Hepatocyte (in vitro differentiated cells): ENCODE measurements at regions not wholly inside any gene's neighbourhood (a gene's known extent, or its start where the extent isn't known, plus 50 kb on each side); places are given as distances from the start of the nearest gene placed in this dataset.

ENCODE experiments used
- DNase-seq: peaks from one replicate; pipeline ENCODE4 v3.0.0-alpha.2; 2016; ENCODE audit warnings: low spot score
- H2AFZ ChIP-seq: fragments of 200-600 bp; sonication (generic); 2 replicates; pipeline ENCODE4 v1.6.0; 2016; ENCODE audit warnings: antibody characterized with exemption, mild to moderate bottlenecking
- H3K27ac ChIP-seq: fragments of 200-600 bp; sonication (generic); 2 replicates; pipeline ENCODE4 v1.5.1; 2016; ENCODE audit warnings: mild to moderate bottlenecking
- H3K27me3 ChIP-seq: fragments of 200-600 bp; sonication (generic); 2 replicates; pipeline ENCODE4 v1.6.1; 2016
- H3K36me3 ChIP-seq: fragments of 200-600 bp; sonication (generic); replicated peaks from 2 replicates; pipeline ENCODE4 v1.5.1; 2016; ENCODE audit warnings: low read depth; ENCODE audit not compliant: insufficient read depth
- H3K4me1 ChIP-seq: fragments of 200-600 bp; sonication (generic); 2 replicates; pipeline ENCODE4 v1.5.1; 2016; ENCODE audit warnings: mild to moderate bottlenecking, moderate library complexity; ENCODE audit not compliant: insufficient read depth
- H3K4me2 ChIP-seq: fragments of 200-600 bp; sonication (generic); 2 replicates; pipeline ENCODE4 v1.6.0; 2016
- H3K4me3 ChIP-seq: fragments of 200-600 bp; sonication (generic); 2 replicates; pipeline ENCODE4 v1.5.1; 2016; ENCODE audit warnings: mild to moderate bottlenecking
- H3K79me2 ChIP-seq: fragments of 200-600 bp; sonication (generic); 2 replicates; pipeline ENCODE4 v1.6.0; 2017; ENCODE audit warnings: mild to moderate bottlenecking
- H3K9me2 ChIP-seq: fragments of 200-600 bp; sonication (generic); replicated peaks from 2 replicates; pipeline ENCODE4 v1.6.0; 2017; ENCODE audit warnings: mild to moderate bottlenecking; ENCODE audit not compliant: insufficient read depth
- H3K9me3 ChIP-seq: fragments of 200-600 bp; sonication (generic); 2 replicates; pipeline ENCODE4 v1.5.1; 2016; ENCODE audit warnings: low read depth, mild to moderate bottlenecking
- H4K20me1 ChIP-seq: fragments of 200-600 bp; sonication (generic); 2 replicates; pipeline ENCODE4 v1.6.0; 2016; ENCODE audit warnings: mild to moderate bottlenecking; ENCODE audit not compliant: insufficient read depth, poor library complexity, severe bottlenecking
- EZH2 ChIP-seq: fragments of 200-600 bp; sonication (generic); IDR thresholded peaks from 2 replicates; pipeline ENCODE4 v1.6.1; 2016; ENCODE audit warnings: antibody characterized with exemption, mild to moderate bottlenecking, borderline replicate concordance
- EZH2phosphoT487 ChIP-seq: fragments of 200-600 bp; sonication (generic); IDR thresholded peaks from one replicate; pipeline ENCODE4 v1.6.1; 2018; ENCODE audit warnings: antibody characterized with exemption, mild to moderate bottlenecking, low read depth, moderate library complexity; ENCODE audit not compliant: unreplicated experiment, severe bottlenecking
- WGBS: methylation state at CpG from one replicate; pipeline ENCODE4 v1.1.6; 2016; ENCODE audit warnings: low lambda C conversion rate; ENCODE audit errors: missing lambda C conversion rate; 5-methylcytosine and 5-hydroxymethylcytosine counted together
- TF ChIP-seq, protein P1 (sequence below): fragments of 200-600 bp; sonication (generic); IDR thresholded peaks from 2 replicates; pipeline ENCODE4 v1.5.1; 2016; ENCODE audit warnings: antibody characterized with exemption, mild to moderate bottlenecking; ENCODE audit not compliant: poor library complexity

DNA sequence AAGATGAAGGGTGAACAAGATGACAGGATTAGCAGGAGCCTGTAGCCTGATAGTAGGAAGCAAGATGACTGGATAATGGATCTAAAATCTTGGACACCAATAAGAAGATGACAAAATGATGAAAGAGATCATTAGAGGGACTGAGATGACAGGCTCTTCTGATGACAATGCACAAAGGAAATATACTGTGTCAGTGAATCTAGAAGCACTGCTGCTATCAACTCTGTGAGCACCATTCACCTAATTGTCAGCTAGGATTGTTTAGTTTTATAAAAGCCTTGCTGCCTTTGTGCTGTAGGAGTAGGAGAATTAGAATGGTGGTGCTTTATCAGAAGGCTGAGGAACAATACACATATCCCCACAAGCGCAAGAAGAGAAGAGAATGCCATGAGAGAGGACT lies 1127.8 kb downstream of the DTWD2 start:
- Histone ChIP-seq H2AFZ (no peak overlapping the region), H3K27me3 (no peaks in the 10 kb centered on the region), H3K9me3 (no peaks in the 10 kb centered on the region), H3K36me3 (no peaks in the 10 kb centered on the region), H3K4me2 (no peak overlapping the region), H3K9me2 (no peaks in the 10 kb centered on the region), H3K4me3 (no peak overlapping the region), H4K20me1 (no peaks in the 10 kb centered on the region), H3K27ac (no peak overlapping the region), H3K4me1 (no peaks in the 10 kb centered on the region), H3K79me2 (no peaks in the 10 kb centered on the region)
- no peak for DNase-seq
- 84% methylated on average over 1 of the region's 1 CpG for WGBS
- TF ChIP-seq EZH2 (no peak), EZH2phosphoT487 (no peak)
- TF ChIP-seq, protein P1, sequence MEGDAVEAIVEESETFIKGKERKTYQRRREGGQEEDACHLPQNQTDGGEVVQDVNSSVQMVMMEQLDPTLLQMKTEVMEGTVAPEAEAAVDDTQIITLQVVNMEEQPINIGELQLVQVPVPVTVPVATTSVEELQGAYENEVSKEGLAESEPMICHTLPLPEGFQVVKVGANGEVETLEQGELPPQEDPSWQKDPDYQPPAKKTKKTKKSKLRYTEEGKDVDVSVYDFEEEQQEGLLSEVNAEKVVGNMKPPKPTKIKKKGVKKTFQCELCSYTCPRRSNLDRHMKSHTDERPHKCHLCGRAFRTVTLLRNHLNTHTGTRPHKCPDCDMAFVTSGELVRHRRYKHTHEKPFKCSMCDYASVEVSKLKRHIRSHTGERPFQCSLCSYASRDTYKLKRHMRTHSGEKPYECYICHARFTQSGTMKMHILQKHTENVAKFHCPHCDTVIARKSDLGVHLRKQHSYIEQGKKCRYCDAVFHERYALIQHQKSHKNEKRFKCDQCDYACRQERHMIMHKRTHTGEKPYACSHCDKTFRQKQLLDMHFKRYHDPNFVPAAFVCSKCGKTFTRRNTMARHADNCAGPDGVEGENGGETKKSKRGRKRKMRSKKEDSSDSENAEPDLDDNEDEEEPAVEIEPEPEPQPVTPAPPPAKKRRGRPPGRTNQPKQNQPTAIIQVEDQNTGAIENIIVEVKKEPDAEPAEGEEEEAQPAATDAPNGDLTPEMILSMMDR, result no peak

DNA sequence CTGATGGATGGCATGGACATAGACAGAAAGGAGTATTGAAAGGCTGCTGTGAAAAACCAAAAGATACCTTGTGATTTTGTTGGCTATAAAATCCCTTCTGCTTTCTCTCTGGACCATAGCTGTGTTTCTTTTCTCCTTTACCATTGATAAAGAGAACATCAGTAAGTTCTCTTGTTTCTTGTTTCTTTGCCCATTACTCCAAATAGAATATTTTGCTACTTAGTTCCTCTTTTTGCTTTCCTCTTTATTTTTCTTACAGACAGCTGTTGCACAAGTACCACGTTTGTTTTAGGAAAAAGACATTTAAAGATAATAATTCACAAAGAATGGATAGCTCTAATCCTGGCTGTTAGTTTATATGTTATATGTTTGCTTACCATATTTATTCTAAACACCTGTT lies 1129.2 kb downstream of the DTWD2 start:
- no peaks in the 10 kb centered on the region for H3K79me2 ChIP-seq
- WGBS, result 71% methylated on average over 1 of the region's 1 CpG

DNA sequence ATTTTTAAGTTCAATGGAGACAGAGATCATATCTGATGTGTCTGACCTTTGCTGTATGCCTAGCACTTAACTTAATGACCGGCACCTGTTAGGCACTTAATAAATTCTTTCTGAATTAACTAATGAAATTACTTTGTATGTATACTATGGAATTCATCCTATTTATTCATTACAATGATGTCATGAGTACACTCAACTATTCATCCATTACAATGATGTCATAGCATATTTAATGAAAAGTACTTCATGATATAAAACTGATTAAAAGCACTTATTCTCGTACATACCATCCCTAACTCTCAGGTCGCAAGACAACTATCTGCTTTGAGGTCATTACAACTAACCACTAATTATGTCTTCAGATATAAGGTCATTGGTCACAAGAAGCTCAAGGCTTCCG lies 1131.6 kb downstream of the DTWD2 start:
- no peak overlapping the region for H3K4me2 ChIP-seq
- no peak for DNase-seq
- H3K9me3 ChIP-seq, result no peaks in the 10 kb centered on the region
- no peaks in the 10 kb centered on the region for H3K79me2 ChIP-seq
- H3K4me3 ChIP-seq, result no peak overlapping the region
- no peaks in the 10 kb centered on the region for H3K9me2 ChIP-seq
- TF ChIP-seq EZH2phosphoT487, result no peak
- H4K20me1 ChIP-seq, result no peaks in the 10 kb centered on the region
- no peak overlapping the region for H2AFZ ChIP-seq
- H3K27ac ChIP-seq, result no peak overlapping the region
- no peaks in the 10 kb centered on the region for H3K27me3 ChIP-seq
- H3K36me3 ChIP-seq, result no peaks in the 10 kb centered on the region
- 80% methylated on average over 4 of the region's 4 CpGs for WGBS
- H3K4me1 ChIP-seq, result no peaks in the 10 kb centered on the region

More for the DNA sequence above, 1129.2 kb downstream of the DTWD2 start:
- H3K27ac ChIP-seq, result no peak overlapping the region
- no peaks in the 10 kb centered on the region for H3K36me3 ChIP-seq
- no peaks in the 10 kb centered on the region for H4K20me1 ChIP-seq
- H3K9me2 ChIP-seq, result no peaks in the 10 kb centered on the region
- no peak for TF ChIP-seq EZH2phosphoT487
- TF ChIP-seq EZH2, result no peak
- TF ChIP-seq, protein P1, result no peak
- H3K9me3 ChIP-seq, result no peaks in the 10 kb centered on the region
- no peak overlapping the region for H3K4me3 ChIP-seq
- no peak overlapping the region for H3K4me2 ChIP-seq
- no peaks in the 10 kb centered on the region for H3K4me1 ChIP-seq
- no peaks in the 10 kb centered on the region for H3K27me3 ChIP-seq
- DNase-seq, result no peak
- no peak overlapping the region for H2AFZ ChIP-seq

DNA sequence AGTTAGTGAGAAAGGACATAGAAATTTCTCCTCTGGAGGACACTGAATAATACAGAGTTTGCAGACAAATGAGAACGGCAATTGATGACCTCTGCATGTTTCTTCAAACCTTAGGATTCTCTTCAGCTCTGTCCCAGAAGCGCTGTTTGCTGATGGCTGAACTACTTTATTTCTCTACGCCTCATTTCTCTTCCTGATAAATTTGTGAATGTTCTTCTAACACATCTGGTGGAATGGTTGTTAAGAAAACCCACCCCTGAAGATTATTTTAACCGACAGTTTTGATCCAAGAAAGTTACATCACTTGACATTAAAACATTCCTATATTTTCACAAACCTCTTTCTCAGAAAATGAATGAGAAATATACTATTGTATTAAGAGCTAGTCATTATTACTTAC lies 1150.6 kb downstream of the DTWD2 start:
- Histone ChIP-seq H2AFZ (no peak overlapping the region), H4K20me1 (no peaks in the 10 kb centered on the region), H3K27me3 (no peaks in the 10 kb centered on the region), H3K9me3 (no peaks in the 10 kb centered on the region), H3K4me3 (no peak overlapping the region), H3K9me2 (no peaks in the 10 kb centered on the region), H3K4me2 (no peak overlapping the region), H3K27ac (no peak overlapping the region), H3K4me1 (no peaks in the 10 kb centered on the region), H3K36me3 (no peaks in the 10 kb centered on the region), H3K79me2 (no peaks in the 10 kb centered on the region)
- no peak for DNase-seq
- 93% methylated on average over 4 of the region's 4 CpGs for WGBS
- TF ChIP-seq, protein P1, result no peak
- TF ChIP-seq EZH2phosphoT487 (no peak), EZH2 (no peak)
